ENCODE measurements at regions not wholly inside any gene's neighbourhood (a gene's known extent, or its start where the extent isn't known, plus 50 kb on each side); places are given as distances from the start of the nearest gene placed in this dataset.

DNA sequence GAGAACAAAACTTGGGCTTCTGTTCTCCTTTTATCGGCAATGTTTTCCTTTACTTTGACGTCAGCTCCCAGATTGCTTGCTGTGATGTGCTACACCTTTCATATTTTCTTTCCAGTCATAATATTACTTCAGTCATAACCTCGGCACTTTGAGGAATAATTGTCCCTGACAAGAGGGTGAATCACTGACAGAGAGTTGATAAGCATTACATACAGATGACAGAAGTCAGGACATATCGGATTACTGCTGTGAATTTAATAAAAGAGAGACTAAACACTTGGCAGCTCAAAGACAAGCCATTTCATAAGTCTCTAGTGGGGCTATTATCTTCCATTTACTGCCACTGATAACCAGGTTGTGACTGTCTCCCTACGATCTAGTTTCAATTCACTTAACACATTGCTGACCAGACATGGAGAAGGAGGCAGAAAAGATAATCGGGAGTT is 362.1 kb upstream of the ARRDC4 start:
- CTCF ChIA-PET, result no interaction called here
- POLR2A ChIA-PET, result no interaction called here
- DNase-seq (ENCODE audit: extremely low spot score), result no peak
- no peak for TF ChIP-seq FOXA1 (IDR thresholded peaks at IDR 0.05)
- no peak for TF ChIP-seq ELF4 (IDR thresholded peaks at IDR 0.05)
- no peak for TF ChIP-seq SP1 (IDR thresholded peaks at IDR 0.05)
- TF ChIP-seq, protein P1, sequence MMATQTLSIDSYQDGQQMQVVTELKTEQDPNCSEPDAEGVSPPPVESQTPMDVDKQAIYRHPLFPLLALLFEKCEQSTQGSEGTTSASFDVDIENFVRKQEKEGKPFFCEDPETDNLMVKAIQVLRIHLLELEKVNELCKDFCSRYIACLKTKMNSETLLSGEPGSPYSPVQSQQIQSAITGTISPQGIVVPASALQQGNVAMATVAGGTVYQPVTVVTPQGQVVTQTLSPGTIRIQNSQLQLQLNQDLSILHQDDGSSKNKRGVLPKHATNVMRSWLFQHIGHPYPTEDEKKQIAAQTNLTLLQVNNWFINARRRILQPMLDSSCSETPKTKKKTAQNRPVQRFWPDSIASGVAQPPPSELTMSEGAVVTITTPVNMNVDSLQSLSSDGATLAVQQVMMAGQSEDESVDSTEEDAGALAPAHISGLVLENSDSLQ (IDR thresholded peaks at IDR 0.05), result no peak
- no peak for TF ChIP-seq NFRKB (IDR thresholded peaks at IDR 0.05)
- no peak for TF ChIP-seq TARDBP (IDR thresholded peaks at IDR 0.05)
- no peak for TF ChIP-seq LEF1 (IDR thresholded peaks at IDR 0.05; ENCODE audit: borderline replicate concordance)
- TF ChIP-seq SUZ12 (IDR thresholded peaks at IDR 0.05), result no peak
- TF ChIP-seq HDGF (IDR thresholded peaks at IDR 0.05; ENCODE audit: borderline replicate concordance), result no peak

DNA sequence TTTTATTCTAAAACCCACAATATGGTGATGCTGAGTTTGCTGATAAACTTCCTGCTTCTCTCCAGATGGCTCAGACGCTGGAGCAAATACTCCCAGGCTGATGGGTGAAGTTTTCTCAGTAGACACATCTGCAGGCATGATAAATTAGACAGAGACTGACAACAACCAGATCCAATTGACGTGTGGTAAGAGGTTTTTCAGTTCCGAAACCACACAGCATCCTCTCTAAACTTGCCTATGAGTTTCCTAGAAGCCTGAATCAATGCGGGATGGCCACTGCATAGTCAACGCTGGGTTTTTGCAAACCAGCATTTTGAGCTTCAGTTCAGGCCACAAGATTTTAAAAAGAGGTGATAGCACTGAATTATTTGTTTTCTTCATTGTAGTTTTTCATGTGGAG is 360.3 kb upstream of the ARRDC4 start:
- CTCF ChIA-PET, result no interaction called here
- TF ChIP-seq, protein P1 (IDR thresholded peaks at IDR 0.05), result no peak
- TF ChIP-seq ARNT (IDR thresholded peaks at IDR 0.05) (no peak), SP1 (IDR thresholded peaks at IDR 0.05) (no peak)
- POLR2A ChIA-PET, result no interaction called here
- no peak for DNase-seq (ENCODE audit: extremely low spot score)

DNA sequence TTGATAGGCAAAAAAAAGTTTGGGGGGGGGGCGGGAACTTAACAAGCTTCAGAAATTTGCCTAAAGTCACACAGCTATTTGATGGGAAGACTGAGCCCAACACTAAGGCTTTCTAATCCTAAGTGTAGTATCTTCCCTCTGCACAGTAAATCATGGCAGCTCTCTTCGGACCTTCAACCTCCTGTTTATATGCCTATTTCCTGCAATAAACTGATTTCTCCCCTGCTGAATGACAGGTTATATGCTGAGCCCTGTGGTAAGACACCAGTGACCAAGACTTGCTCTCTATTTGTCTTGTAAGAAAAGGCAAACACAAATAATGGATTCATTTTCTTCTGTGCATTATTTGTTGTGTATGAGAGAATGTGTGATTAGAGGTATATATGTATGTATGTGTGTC is 355.8 kb upstream of the ARRDC4 start:
- no peak for DNase-seq (ENCODE audit: extremely low spot score)
- ChIA-PET CTCF (interaction anchor here (0.6 to 1.0 kb wide), 2 partner anchors 43 to 46 kb away, joined by 3 to 4 read pairs; no protein-coding TSS in a partner anchor), POLR2A (no interaction called here)
- no peak for TF ChIP-seq ELF4 (IDR thresholded peaks at IDR 0.05)
- no peak for TF ChIP-seq FOXK2 (IDR thresholded peaks at IDR 0.05)
- no peak for TF ChIP-seq FOXM1 (IDR thresholded peaks at IDR 0.05; ENCODE audit: borderline replicate concordance)
- TF ChIP-seq SUZ12 (IDR thresholded peaks at IDR 0.05), result no peak
- no peak for TF ChIP-seq SP1 (IDR thresholded peaks at IDR 0.05)
- no peak for TF ChIP-seq CTBP1 (IDR thresholded peaks at IDR 0.05; ENCODE audit: borderline replicate concordance)
- TF ChIP-seq, protein P1 (IDR thresholded peaks at IDR 0.05), result no peak
- no peak for TF ChIP-seq TARDBP (IDR thresholded peaks at IDR 0.05)
- TF ChIP-seq BHLHE40 (IDR thresholded peaks at IDR 0.05; ENCODE audit: borderline replicate concordance), result no peak
- no peak for TF ChIP-seq FOXA1 (IDR thresholded peaks at IDR 0.05)
- no peak for TF ChIP-seq L3MBTL2 (conservative IDR thresholded peaks at IDR 0.05)
- TF ChIP-seq ARNT (IDR thresholded peaks at IDR 0.05), result no peak
- TF ChIP-seq NFRKB (IDR thresholded peaks at IDR 0.05), result no peak
- TF ChIP-seq HDGF (IDR thresholded peaks at IDR 0.05; ENCODE audit: borderline replicate concordance), result no peak

DNA sequence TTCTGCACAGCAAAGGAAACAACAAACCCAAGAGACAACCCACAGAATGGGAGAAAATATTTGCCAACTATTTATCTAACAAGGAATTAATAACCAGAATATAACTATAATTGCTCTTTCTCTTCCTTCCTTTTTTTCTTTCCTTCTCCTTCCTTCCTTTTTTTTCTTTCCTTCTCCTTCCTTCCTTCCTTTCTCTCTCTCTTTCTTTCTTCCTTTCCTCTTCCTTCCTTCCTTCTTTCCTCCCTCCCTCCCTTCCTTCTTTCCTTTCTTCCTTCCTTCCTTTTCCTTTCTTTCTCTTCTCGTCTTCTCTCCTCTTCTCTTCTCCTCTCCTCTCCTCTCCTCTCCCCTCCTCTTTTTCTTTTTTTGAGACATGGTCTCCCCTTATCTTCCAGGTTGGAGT is 345.4 kb upstream of the ARRDC4 start:
- DNase-seq (ENCODE audit: extremely low spot score), result no peak
- TF ChIP-seq FOXA1 (IDR thresholded peaks at IDR 0.05) (no peak), TARDBP (IDR thresholded peaks at IDR 0.05) (no peak), ZNF384 (IDR thresholded peaks at IDR 0.05) (no peak), HDGF (IDR thresholded peaks at IDR 0.05; ENCODE audit: borderline replicate concordance) (no peak), CTBP1 (IDR thresholded peaks at IDR 0.05; ENCODE audit: borderline replicate concordance) (no peak), SUZ12 (IDR thresholded peaks at IDR 0.05) (no peak), ARNT (IDR thresholded peaks at IDR 0.05) (no peak)
- POLR2A ChIA-PET, result no interaction called here
- CTCF ChIA-PET, result no interaction called here

DNA sequence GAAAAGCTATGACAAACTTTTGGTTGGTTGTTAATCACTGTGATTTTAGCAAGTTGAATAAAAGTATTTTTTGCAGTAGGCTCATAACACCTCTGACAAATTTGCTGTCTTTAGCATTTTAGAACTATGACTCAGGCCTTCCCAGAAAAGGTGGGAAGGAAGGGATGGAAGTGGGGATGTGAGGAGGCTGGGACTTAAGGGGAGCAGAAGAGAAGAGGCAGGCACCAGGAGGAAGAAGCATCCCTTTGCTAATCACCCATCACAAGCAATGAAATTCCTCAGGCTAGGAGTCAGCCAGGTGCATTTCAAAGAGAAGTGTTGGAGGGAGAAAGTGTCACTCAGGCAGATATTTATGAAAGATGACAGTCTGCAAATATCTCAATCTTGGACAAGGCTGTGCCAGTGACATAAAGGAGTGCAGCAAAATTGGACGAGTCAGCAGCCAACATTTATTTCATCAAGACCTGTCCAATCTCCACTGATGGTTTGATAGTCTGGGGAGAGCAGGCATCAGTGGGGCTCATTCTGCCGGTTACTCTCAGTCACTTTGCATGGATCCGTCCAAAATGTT is 337.3 kb upstream of the ARRDC4 start:
- CTCF ChIA-PET, result no interaction called here
- DNase-seq (ENCODE audit: extremely low spot score), result no peak
- TF ChIP-seq FOXA1 (IDR thresholded peaks at IDR 0.05), result no peak
- no peak for TF ChIP-seq CTBP1 (IDR thresholded peaks at IDR 0.05; ENCODE audit: borderline replicate concordance)
- POLR2A ChIA-PET, result no interaction called here

DNA sequence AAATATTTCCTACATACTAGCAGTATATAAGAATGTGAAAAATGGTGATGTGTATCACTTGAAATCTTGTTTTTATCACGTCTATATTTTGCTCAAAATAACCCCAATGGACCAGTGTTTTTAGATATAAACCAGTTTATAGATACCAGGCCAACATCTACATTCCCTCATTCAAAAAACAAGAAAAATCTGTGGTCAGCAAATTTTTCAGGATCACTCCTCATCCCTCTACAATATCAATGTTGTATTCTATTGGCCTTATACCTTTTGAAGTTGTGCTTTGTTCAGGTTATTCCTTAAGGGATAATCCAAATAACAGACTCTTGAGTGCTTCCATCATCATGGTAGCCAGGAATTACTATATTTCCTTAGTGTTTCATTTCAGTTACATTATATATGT is 332.9 kb upstream of the ARRDC4 start:
- no peak for DNase-seq (ENCODE audit: extremely low spot score)
- TF ChIP-seq, protein P1 (IDR thresholded peaks at IDR 0.05), result no peak
- no peak for TF ChIP-seq NFRKB (IDR thresholded peaks at IDR 0.05)
- POLR2A ChIA-PET, result no interaction called here
- CTCF ChIA-PET, result no interaction called here

DNA sequence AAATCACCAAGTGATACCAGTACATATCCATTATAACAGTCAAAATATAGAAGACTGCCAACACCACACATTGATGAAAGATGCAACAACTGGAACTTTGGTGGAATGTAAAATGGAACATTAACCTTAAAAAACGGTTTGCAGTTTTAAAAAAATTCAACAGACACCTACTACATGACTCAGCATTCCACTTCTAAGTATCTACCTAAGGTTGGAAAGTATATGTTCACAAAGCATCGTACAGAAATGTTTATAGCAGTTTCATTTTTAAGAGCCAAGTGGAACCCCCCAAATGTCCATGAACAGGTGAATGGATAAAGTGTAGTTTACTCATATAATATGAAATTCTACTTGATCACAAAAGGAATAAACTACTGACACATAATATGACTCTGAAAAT is 314.7 kb upstream of the ARRDC4 start:
- DNase-seq (ENCODE audit: extremely low spot score), result no peak
- ChIA-PET POLR2A (no interaction called here), CTCF (no interaction called here)
- TF ChIP-seq FOXM1 (IDR thresholded peaks at IDR 0.05; ENCODE audit: borderline replicate concordance) (no peak), L3MBTL2 (conservative IDR thresholded peaks at IDR 0.05) (no peak), BHLHE40 (IDR thresholded peaks at IDR 0.05; ENCODE audit: borderline replicate concordance) (no peak), LEF1 (IDR thresholded peaks at IDR 0.05; ENCODE audit: borderline replicate concordance) (no peak), ZNF384 (IDR thresholded peaks at IDR 0.05) (no peak), ARNT (IDR thresholded peaks at IDR 0.05) (no peak), HDGF (IDR thresholded peaks at IDR 0.05; ENCODE audit: borderline replicate concordance) (no peak), CTBP1 (IDR thresholded peaks at IDR 0.05; ENCODE audit: borderline replicate concordance) (no peak), ELF4 (IDR thresholded peaks at IDR 0.05) (no peak), TARDBP (IDR thresholded peaks at IDR 0.05) (no peak), FOXK2 (IDR thresholded peaks at IDR 0.05) (no peak), SUZ12 (IDR thresholded peaks at IDR 0.05) (no peak), FOXA1 (IDR thresholded peaks at IDR 0.05) (no peak), NFRKB (IDR thresholded peaks at IDR 0.05) (no peak), SP1 (IDR thresholded peaks at IDR 0.05) (no peak)
- TF ChIP-seq, protein P1 (IDR thresholded peaks at IDR 0.05), result no peak

Measured in HEK293T (cell line).